ENCODE measurements at regions not wholly inside any gene's neighbourhood (a gene's known extent, or its start where the extent isn't known, plus 50 kb on each side); places are given as distances from the start of the nearest gene placed in this dataset.

- no peak overlapping the region for H3K4me3 ChIP-seq (replicated peaks; ENCODE audit: low read depth, low read length)
- TF ChIP-seq, protein P1, sequence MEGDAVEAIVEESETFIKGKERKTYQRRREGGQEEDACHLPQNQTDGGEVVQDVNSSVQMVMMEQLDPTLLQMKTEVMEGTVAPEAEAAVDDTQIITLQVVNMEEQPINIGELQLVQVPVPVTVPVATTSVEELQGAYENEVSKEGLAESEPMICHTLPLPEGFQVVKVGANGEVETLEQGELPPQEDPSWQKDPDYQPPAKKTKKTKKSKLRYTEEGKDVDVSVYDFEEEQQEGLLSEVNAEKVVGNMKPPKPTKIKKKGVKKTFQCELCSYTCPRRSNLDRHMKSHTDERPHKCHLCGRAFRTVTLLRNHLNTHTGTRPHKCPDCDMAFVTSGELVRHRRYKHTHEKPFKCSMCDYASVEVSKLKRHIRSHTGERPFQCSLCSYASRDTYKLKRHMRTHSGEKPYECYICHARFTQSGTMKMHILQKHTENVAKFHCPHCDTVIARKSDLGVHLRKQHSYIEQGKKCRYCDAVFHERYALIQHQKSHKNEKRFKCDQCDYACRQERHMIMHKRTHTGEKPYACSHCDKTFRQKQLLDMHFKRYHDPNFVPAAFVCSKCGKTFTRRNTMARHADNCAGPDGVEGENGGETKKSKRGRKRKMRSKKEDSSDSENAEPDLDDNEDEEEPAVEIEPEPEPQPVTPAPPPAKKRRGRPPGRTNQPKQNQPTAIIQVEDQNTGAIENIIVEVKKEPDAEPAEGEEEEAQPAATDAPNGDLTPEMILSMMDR (IDR thresholded peaks at IDR 0.05; ENCODE audit: low read length, missing control alignments) = no peak
- no peak for DNase-seq (ENCODE audit: low read depth)
Observed at GRCh38 chr9:28267351-28267750, 694.1 kb upstream of the C9orf72 start.

DNA sequence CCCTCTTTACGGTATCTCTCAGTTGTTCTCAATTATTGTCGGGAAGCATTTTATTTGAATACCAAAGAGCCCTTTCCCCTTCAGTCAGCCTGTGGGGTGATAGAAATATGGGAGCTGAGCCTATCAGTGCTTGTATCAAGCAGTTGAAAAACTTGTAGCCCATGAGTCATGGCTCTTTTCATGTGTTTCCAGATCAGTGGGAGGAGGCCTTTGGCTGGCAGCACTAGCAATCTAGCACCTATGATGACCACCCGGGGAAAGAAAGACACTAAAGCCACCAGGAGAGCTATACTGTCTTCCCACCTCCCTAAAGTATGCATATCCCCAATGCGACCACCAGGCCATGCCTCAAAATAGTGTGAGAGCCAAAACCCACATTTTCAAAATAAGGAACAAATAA, 696.9 kb upstream of the C9orf72 start:
- DNase-seq (ENCODE audit: low read depth) = no peak
- TF ChIP-seq, protein P1 (IDR thresholded peaks at IDR 0.05; ENCODE audit: low read length, missing control alignments) = no peak
- H3K4me3 ChIP-seq (replicated peaks; ENCODE audit: low read depth, low read length) = no peak overlapping the region

DNA sequence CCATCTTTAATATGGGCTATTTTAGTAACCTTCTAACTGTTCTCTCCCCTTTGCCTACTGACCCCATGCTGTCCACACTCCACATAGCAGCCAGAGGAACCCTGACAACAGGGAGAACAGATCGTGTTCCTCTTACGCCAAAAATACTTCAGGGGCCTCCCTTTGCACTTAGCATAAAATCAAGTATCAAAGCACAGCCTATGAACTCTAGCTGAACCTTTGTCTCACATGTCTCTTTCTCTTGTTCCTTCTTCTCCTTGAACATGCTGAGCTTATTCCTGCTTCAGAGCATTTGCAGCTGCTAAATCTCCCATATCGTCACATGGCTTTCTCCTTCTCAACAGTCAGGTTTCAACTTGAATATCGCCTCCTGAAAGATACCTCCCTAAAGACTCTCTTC, 698.8 kb upstream of the C9orf72 start:
- no peak overlapping the region for H3K4me3 ChIP-seq (replicated peaks; ENCODE audit: low read depth, low read length)
- DNase-seq (ENCODE audit: low read depth) = no peak
- TF ChIP-seq, protein P1 (IDR thresholded peaks at IDR 0.05; ENCODE audit: low read length, missing control alignments) = no peak

DNA sequence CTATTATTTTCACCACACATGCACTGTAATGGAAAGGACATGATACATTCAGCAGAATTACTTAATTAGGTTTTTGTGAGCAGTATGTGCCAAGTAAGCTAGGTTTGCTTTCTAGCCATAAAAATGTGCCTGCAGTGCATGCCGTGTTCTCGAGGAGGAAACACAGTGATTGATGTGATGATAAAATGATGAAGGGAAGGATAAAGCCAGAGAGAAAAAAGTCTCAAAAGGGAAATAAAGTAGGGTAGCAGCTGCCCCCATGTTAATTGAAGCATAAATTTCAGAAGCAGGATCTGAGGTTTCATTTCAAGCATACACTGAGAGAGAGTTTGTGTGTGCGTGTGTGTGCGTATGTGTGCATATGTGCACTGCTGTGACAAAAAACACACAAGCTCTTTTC, 714.2 kb upstream of the C9orf72 start:
- TF ChIP-seq, protein P1 (IDR thresholded peaks at IDR 0.05; ENCODE audit: low read length, missing control alignments) = no peak
- DNase-seq (ENCODE audit: low read depth) = no peak
- H3K4me3 ChIP-seq (replicated peaks; ENCODE audit: low read depth, low read length) = no peak overlapping the region

DNA sequence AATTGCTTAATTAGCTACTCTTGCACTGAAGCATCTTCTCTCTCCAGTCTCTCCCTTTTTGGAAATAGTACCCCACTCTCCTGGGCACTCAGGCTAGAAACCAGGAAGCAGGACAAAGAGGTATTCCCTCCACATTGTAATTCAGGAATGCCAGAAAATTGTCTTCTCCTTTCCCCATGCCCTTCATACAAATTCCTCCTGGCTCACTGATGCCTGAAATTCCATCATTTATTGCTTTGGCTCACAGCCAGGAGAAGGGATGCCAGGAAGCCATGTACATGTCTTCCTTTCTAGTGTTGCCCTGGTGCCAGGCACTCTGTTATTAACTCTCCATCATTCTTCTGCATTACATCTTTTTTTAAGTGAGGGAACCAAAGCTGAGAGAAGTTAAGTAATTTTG, 716.5 kb upstream of the C9orf72 start:
- TF ChIP-seq, protein P1 (IDR thresholded peaks at IDR 0.05; ENCODE audit: low read length, missing control alignments) = no peak
- no peak for DNase-seq (ENCODE audit: low read depth)
- H3K4me3 ChIP-seq (replicated peaks; ENCODE audit: low read depth, low read length) = no peak overlapping the region

DNA sequence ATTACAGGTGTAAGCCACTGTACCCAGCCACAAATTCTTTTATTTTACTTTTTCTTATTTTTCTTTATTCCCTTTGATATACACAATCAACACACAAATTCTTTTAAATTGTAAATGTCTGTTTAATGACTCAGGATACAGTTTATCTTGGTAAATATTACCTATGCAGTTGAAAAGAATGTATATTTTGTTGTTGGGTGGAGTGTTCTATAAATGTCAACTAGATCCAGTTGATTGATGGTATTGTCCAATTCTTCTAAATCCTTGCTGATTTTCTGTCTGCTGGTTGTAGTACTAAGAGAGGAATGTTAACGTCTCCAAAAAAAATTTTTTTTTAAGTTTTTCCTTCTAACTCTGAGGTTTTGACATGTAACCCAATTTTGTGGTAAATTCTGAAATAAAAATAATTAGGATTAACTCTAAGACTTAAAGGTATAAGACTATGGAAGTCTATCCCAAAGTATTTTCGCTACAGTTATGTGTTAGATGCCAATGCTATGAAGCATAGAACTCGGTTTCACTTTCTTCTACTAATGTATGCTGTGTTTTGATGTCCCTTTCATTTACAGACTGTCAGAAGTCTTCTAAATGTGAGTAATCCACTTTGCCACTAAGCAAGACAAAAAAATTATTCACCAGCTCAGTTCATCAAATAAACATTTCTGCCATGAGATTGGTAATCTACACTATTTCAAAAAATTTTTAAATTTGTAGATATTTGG, 720.2 kb upstream of the C9orf72 start:
- no peak overlapping the region for H3K4me3 ChIP-seq (replicated peaks; ENCODE audit: low read depth, low read length)
- no peak for DNase-seq (ENCODE audit: low read depth)
- TF ChIP-seq, protein P1 (IDR thresholded peaks at IDR 0.05; ENCODE audit: low read length, missing control alignments) = no peak

GRCh38 chr9:28301281-28301680, 728.0 kb upstream of the C9orf72 start:
- TF ChIP-seq, protein P1 (IDR thresholded peaks at IDR 0.05; ENCODE audit: low read length, missing control alignments) = no peak
- H3K4me3 ChIP-seq (replicated peaks; ENCODE audit: low read depth, low read length) = no peak overlapping the region
- no peak for DNase-seq (ENCODE audit: low read depth)

Data from fibroblast of pulmonary artery (primary cell).